OCI-LY7 (cell line): ENCODE measurements at regions not wholly inside any gene's neighbourhood (a gene's known extent, or its start where the extent isn't known, plus 50 kb on each side); places are given as distances from the start of the nearest gene placed in this dataset.

Experiments
- CTCF ChIP-seq: fragments of 200-600 bp; sonication (generic); conservative IDR thresholded peaks from 2 replicates; pipeline ENCODE4 v1.5.1; 2014; ENCODE audit warnings: mild to moderate bottlenecking, antibody characterized with exemption, low read length, moderate library complexity, mixed read lengths
- EZH2phosphoT487 ChIP-seq: fragments of 200-600 bp; sonication (generic); IDR thresholded peaks from 2 replicates; pipeline ENCODE4 v1.6.1; 2018; ENCODE audit warnings: low read depth, borderline replicate concordance, mild to moderate bottlenecking, mixed run types, antibody characterized with exemption, low read length, moderate library complexity, mixed read lengths

DNA sequence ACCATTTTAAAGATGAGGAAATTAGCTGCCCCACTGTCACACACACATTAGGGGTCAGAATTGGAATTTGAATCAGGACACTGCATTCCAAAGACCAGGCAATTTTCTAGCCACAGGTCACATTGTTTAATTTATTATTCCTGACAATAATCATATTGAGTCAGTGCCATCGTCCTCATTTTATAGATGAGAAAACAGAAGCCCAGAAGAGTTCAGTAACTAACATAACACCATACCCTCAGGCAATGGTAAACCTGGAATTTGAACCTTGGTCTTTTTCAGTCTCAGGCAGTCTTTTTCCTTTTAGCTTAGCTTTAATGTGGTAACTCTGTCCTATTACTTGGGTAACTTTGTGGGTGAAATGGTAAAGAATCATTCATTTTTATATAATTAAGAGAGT, 330.3 kb upstream of the SYT1 start:
- TF ChIP-seq CTCF (no peak), EZH2phosphoT487 (no peak)
